T-helper 1 cell treated with Interleukin-12 subunit alpha and Interleukin-12 subunit beta and Interleukin-4 antibody, amounts not matched to agents 30 μg/mL and 1 μg/mL, for 36 hours (primary cell): ENCODE measurements at regions not wholly inside any gene's neighbourhood (a gene's known extent, or its start where the extent isn't known, plus 50 kb on each side); places are given as distances from the start of the nearest gene placed in this dataset.

Source experiments
- H3K27ac Mint-ChIP-seq: one replicate; pipeline ENCODE4 v1.8.0; 2021; ENCODE audit warnings: mild to moderate bottlenecking, mixed read lengths
- H3K27me3 Mint-ChIP-seq: one replicate; pipeline ENCODE4 v1.8.0; 2021; ENCODE audit warnings: low read depth, mixed read lengths
- H3K36me3 Mint-ChIP-seq: one replicate; pipeline ENCODE4 v1.8.0; 2021; ENCODE audit warnings: low read depth, mixed read lengths
- H3K4me1 Mint-ChIP-seq: one replicate; pipeline ENCODE4 v1.8.0; 2021; ENCODE audit warnings: low read depth, mixed read lengths
- H3K4me3 Mint-ChIP-seq: one replicate; pipeline ENCODE4 v1.8.0; 2021; ENCODE audit warnings: mild to moderate bottlenecking, moderate library complexity, mixed read lengths
- H3K9me3 Mint-ChIP-seq: one replicate; pipeline ENCODE4 v1.8.0; 2021; ENCODE audit warnings: mixed read lengths

DNA sequence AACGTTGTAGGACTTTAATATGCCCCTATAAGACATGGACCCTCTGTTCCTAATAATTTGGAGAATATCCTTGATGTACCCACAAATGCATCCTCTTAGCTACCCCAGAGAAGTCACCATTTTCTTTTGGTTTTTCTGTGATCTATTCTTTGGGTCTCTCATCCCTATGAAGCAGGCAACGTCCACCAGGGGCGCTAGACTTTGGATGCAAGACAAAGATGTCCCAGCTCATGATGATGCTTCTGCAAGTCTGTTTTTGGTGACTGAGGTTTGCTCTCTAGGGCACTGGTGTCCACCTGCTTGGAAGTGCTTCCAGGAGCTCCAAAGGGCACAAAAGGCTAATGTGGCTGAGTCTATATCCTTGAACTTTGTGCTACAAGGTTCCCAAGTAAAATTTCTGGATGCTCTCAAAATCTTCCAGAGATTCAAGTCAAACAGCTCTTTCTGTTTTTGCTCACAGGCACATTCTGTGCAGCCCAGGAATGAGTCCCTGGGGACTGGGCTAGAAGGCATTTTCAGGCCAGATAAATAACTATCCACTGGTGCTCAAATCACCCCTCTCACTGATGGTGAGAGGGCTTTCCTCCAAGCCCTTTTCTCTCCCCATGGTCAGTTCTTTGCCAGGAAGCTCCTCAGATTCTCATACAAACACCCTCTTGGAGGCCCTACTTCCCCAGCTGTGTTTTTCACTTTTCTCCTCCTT lies 166.4 kb downstream of the C7orf25 start:
- Mint-ChIP-seq H3K9me3 (no peaks in the 10 kb centered on the region), H3K36me3 (no peaks in the 10 kb centered on the region), H3K4me1 (no peaks in the 10 kb centered on the region), H3K27ac (no peak overlapping the region), H3K27me3 (no peaks in the 10 kb centered on the region), H3K4me3 (no peak overlapping the region)

DNA sequence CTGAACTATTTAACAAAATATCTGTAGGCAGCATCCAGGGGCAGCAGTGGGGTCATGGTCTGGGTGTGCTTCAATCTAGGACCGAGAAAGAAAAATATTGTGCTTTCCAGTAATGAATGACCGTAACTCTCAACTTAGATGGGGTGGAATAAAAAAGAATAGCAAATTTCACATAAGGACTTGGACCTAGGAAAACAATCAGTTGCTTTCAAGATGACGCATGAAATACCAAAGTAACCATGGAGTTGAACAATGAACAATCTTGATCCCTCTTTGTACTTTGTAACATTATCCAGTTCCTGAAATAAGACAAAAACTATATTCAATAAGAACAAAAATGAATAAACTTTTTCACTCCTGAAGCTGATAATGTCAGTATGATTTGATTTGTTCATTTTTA lies 167.1 kb downstream of the C7orf25 start:
- Mint-ChIP-seq H3K36me3 (no peaks in the 10 kb centered on the region), H3K4me1 (no peaks in the 10 kb centered on the region), H3K9me3 (no peaks in the 10 kb centered on the region), H3K27me3 (no peaks in the 10 kb centered on the region), H3K27ac (no peak overlapping the region), H3K4me3 (no peak overlapping the region)

GRCh38 chr7:42743077-42743858 lies 168.6 kb downstream of the C7orf25 start:
- Mint-ChIP-seq H3K4me3 (no peak overlapping the region), H3K36me3 (no peaks in the 10 kb centered on the region), H3K9me3 (no peaks in the 10 kb centered on the region), H3K27me3 (no peaks in the 10 kb centered on the region), H3K4me1 (no peaks in the 10 kb centered on the region), H3K27ac (no peak overlapping the region)

DNA sequence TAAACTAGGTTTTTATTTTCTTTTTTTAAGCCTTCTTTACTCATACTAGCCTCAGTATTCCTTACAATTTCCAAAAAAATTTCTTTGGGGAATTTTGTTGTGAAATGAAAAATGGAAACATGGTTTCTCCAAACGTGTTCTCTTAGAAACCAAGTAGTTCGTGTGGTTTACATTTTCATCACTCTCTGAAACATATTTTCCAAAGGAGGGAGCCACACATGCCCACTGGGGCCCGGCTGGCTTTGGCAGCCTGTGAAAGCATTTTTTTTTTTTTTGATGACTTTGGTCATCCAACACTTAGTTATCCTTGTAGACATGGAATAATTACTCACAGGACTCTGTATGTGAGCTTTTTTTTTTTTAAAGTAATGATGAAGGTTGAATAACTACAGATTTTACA lies 169.6 kb downstream of the C7orf25 start:
- no peaks in the 10 kb centered on the region for H3K27me3 Mint-ChIP-seq
- no peaks in the 10 kb centered on the region for H3K9me3 Mint-ChIP-seq
- no peak overlapping the region for H3K4me3 Mint-ChIP-seq
- H3K4me1 Mint-ChIP-seq, result no peaks in the 10 kb centered on the region
- no peaks in the 10 kb centered on the region for H3K36me3 Mint-ChIP-seq
- no peak overlapping the region for H3K27ac Mint-ChIP-seq

DNA sequence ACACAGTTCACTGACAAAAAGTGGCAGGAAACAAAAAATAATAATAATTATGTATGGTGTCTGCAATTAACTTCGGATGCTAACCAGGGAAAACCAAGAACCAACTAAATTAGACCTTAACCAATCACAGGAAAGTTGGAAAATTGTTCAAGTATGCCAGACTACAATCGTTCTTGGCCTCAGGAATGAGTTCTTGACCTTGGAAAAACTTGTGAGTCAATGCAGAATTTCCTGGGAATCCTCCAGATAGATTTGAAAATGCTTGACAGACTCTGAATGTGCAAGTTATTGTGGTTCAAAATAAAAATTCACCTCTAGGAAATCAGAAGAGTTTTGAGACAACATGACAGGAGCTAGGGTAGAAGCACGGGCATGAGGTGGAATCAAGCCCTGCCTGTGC lies 171.5 kb downstream of the C7orf25 start:
- Mint-ChIP-seq H3K4me1 (no peaks in the 10 kb centered on the region), H3K4me3 (no peak overlapping the region), H3K9me3 (no peaks in the 10 kb centered on the region), H3K36me3 (no peaks in the 10 kb centered on the region), H3K27ac (no peak overlapping the region), H3K27me3 (no peaks in the 10 kb centered on the region)

- no peak overlapping the region for H3K27ac Mint-ChIP-seq
- no peaks in the 10 kb centered on the region for H3K4me1 Mint-ChIP-seq
- no peak overlapping the region for H3K4me3 Mint-ChIP-seq
- no peaks in the 10 kb centered on the region for H3K9me3 Mint-ChIP-seq
- H3K36me3 Mint-ChIP-seq, result no peaks in the 10 kb centered on the region
- no peaks in the 10 kb centered on the region for H3K27me3 Mint-ChIP-seq
These were observed 172.2 kb downstream of the C7orf25 start for GRCh38 chr7:42739638-42740037.

- Mint-ChIP-seq H3K27me3 (no peaks in the 10 kb centered on the region), H3K36me3 (no peaks in the 10 kb centered on the region), H3K27ac (no peak overlapping the region), H3K9me3 (no peaks in the 10 kb centered on the region), H3K4me1 (no peaks in the 10 kb centered on the region), H3K4me3 (no peak overlapping the region)
These were observed 174.9 kb downstream of the C7orf25 start for GRCh38 chr7:42736931-42737330.

DNA sequence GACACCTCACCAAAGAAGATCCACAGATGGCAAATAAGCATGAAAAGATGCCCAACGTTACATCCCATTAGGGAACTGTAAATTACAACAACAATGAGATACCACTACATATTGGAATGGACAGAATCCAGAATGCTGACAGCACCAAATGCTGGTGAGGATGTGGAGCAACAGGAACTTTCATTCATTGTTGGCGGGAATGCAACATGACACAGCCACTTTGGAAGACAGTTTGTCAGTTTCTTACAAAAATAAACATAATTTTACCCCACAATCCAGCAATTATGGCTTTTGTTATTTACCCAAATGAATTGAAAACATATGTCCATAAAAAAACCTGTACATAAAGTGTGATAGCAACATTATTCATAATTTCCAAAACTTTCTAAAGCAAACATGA lies 176.8 kb downstream of the C7orf25 start:
- Mint-ChIP-seq H3K9me3 (no peaks in the 10 kb centered on the region), H3K4me1 (no peaks in the 10 kb centered on the region), H3K4me3 (no peak overlapping the region), H3K27ac (no peak overlapping the region), H3K36me3 (no peaks in the 10 kb centered on the region), H3K27me3 (no peaks in the 10 kb centered on the region)

DNA sequence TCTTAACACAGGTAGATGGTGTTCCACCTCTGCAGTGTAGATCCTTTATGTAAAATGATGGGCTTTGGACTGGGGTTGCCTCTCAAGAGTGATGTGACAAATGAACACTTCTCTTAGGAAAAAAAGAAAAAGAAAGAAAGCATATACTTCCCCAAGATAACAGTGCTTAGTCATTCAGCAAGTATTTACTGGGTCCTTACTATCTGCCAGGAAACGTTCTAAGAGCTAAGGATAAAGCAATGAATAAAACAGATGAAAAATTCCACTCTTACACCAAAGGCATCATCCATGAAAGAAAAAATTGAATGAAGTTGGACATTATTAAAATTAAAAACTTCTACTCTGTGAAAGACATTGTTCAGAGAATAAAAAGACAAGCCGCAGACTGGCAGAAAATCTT lies 177.3 kb downstream of the C7orf25 start:
- Mint-ChIP-seq H3K27ac (no peak overlapping the region), H3K27me3 (no peaks in the 10 kb centered on the region), H3K36me3 (no peaks in the 10 kb centered on the region), H3K9me3 (no peaks in the 10 kb centered on the region), H3K4me1 (no peaks in the 10 kb centered on the region), H3K4me3 (no peak overlapping the region)

DNA sequence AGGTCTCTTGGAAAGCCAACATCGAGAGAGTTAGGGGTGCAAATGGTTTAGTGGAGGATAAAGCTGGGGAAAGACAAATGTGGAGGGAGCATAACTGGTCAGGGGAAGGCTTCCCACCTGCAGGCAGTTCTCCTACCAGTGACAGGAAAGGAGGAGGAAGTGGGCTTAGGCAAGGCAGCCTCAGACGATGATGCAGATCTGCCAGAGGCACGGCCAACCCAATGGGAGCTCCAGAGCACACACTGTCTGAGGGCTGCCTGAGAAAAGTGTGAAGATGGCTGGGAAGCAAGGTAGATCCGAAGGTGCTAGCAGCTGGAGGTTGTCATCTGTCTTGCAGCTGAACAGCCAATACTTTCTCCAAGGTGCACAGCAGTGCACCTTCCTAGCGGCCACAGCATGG lies 178.8 kb downstream of the C7orf25 start:
- Mint-ChIP-seq H3K4me3 (no peak overlapping the region), H3K4me1 (no peaks in the 10 kb centered on the region), H3K27me3 (no peaks in the 10 kb centered on the region), H3K27ac (no peak overlapping the region), H3K36me3 (no peaks in the 10 kb centered on the region), H3K9me3 (no peaks in the 10 kb centered on the region)

- Mint-ChIP-seq H3K36me3 (no peaks in the 10 kb centered on the region), H3K27ac (no peak overlapping the region), H3K27me3 (no peaks in the 10 kb centered on the region), H3K4me3 (no peak overlapping the region), H3K4me1 (no peaks in the 10 kb centered on the region), H3K9me3 (no peaks in the 10 kb centered on the region)
These were observed 181.3 kb downstream of the C7orf25 start for GRCh38 chr7:42730586-42730985.

DNA sequence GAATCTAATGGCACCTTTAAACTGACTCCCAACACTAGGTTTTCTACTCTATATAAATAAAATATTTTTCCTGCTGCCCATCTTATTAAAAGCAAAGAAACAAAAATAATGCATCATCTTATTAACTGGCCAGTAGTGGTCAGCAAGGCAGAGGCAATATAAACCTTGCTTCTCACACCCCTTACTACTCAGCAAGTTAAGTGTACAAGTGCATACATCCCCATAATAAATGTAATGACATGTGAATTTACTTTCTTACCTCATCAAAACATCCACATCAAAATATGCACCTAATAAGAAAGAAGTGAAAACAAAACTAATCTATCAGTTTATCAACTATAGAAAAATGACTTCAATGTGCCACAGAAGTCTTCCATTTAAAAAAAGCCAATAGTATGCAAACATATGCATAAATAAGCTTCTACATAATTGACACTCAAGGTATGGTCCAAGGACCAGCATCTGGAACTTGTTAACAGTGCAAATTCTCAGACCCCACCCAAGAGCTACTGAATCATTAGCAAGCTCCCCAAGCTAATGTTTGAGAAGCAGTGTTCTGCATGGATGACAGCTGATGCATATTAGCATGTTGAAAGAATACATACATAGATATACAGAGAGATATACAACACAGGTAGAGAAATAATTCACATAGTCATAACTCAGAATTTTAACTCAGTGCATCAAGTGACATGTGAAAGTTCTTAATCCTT lies 182.7 kb downstream of the C7orf25 start:
- H3K36me3 Mint-ChIP-seq, result no peaks in the 10 kb centered on the region
- H3K9me3 Mint-ChIP-seq, result no peaks in the 10 kb centered on the region
- no peaks in the 10 kb centered on the region for H3K4me1 Mint-ChIP-seq
- no peak overlapping the region for H3K27ac Mint-ChIP-seq
- no peaks in the 10 kb centered on the region for H3K27me3 Mint-ChIP-seq
- no peak overlapping the region for H3K4me3 Mint-ChIP-seq

GRCh38 chr7:42727451-42727850 lies 184.4 kb downstream of the C7orf25 start:
- Mint-ChIP-seq H3K27me3 (no peaks in the 10 kb centered on the region), H3K27ac (no peak overlapping the region), H3K4me3 (no peak overlapping the region), H3K36me3 (no peaks in the 10 kb centered on the region), H3K4me1 (no peaks in the 10 kb centered on the region), H3K9me3 (no peaks in the 10 kb centered on the region)

DNA sequence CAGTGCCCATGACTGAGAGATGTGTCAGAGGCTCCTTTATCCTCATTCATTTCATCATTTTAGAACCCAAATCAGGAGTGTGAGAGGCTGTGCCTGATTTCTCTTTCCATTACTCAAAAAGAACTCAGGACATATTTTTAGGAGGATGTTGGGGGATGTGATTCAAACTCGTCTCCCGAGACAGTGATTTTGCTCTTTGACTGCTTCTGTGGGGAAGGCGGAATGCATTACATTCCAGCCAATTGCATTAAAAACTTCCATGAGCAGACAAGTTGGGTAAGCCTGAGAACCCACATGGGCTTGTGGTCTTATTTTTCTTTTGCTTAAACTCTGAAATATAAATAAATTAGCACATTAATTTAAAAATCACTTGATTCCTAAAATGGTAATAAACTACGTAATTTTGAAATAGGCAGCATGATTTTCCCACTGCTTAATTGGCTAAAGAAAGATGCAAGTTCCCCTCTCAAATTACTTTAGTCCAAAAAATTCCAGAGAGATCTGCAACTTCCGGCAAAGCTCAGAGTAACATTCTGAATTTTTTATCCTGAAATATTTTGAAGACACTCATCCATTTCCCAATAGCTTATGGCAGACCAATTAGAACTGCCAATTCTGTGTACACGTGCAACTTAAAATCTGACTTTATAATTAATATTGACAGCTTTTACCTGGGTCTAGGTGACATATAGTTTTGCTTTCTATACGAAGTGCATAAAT lies 185.6 kb downstream of the C7orf25 start:
- Mint-ChIP-seq H3K27me3 (no peaks in the 10 kb centered on the region), H3K9me3 (no peaks in the 10 kb centered on the region), H3K4me3 (no peak overlapping the region), H3K4me1 (no peaks in the 10 kb centered on the region), H3K36me3 (no peaks in the 10 kb centered on the region), H3K27ac (no peak overlapping the region)
